PC-3 (cell line): ENCODE measurements at regions not wholly inside any gene's neighbourhood (a gene's known extent, or its start where the extent isn't known, plus 50 kb on each side); places are given as distances from the start of the nearest gene placed in this dataset.

Source experiments
- EZH2 ChIP-seq: fragments of 300-600 bp; sonication (generic); IDR thresholded peaks from one replicate; pipeline ENCODE4 v1.6.1; 2017; ENCODE audit warnings: antibody characterized with exemption, mild to moderate bottlenecking, low read length; ENCODE audit not compliant: unreplicated experiment
- EZH2phosphoT487 ChIP-seq: fragments of 300-600 bp; sonication (generic); IDR thresholded peaks from 2 replicates; pipeline ENCODE4 v1.6.1; 2018; ENCODE audit warnings: mild to moderate bottlenecking, antibody characterized with exemption, low read length, borderline replicate concordance

DNA sequence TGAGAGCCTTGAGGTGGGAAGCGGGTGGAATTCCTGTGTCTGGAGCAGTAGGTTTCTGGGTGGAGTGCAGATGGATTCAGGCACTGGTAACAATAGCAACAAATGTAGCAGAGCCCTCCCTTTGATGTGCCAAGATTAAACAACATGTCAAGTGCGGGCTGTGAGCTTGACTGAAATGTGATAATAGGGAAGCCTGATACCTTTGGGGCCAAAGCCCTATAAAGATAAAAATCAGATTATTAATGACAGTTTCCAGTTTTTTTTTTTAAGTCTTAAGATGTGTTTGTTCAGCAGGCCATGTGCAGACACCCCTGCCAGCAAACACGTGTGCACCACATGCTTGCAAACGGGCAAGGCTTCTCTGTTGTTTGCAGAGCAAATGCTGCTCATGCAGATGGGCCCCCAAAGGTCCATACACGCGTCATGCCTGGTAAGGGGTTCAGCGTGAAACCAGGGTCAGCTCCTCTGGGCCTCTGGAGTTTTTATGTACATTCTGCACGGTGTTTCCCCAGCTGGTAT, 193.2 kb downstream of the GADD45G start:
- TF ChIP-seq EZH2: no peak
- TF ChIP-seq EZH2phosphoT487: no peak
